ENCODE measurements at regions not wholly inside any gene's neighbourhood (a gene's known extent, or its start where the extent isn't known, plus 50 kb on each side); places are given as distances from the start of the nearest gene placed in this dataset.

DNA sequence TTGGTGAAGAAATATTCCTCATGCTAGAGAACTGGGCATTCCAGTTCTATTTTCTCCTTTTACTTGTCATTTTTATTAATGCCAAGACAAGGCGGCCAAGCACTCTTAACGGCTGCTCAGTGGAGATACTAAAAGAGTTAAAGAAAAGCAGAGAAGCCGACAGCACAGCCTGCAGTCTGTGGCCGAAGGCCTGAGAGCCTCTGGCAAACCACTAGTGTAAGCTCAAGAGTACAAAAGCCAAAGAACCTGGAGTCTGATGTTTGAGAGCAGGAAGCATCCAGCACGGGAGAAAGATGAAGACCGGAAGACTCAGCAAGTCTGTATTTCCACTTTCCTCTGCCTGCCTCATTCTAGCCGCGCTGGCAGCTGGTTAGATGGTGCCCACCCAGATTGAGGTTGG lies 167.1 kb upstream of the FUT9 start:
- H3K4me1 ChIP-seq (ENCODE audit: control insufficient read depth, insufficient read depth, low read length) = no peaks in the 10 kb centered on the region
- H3K4me2 ChIP-seq (ENCODE audit: control insufficient read depth, insufficient read depth) = no peak overlapping the region
- ChIA-PET CTCF (no interaction called here), SMC1A (ENCODE audit: uncharacterized antibody, unreplicated experiment) (interaction anchor here (0.6 to 1.3 kb wide), 2 partner anchors 23 to 35 kb away, joined by 3 to 5 read pairs; no protein-coding TSS in a partner anchor), RAD21 (ENCODE audit: unreplicated experiment) (no interaction called here), POLR2A (no interaction called here)
- WGBS (ENCODE audit: insufficient coverage, insufficient replicate concordance, low lambda C conversion rate, missing lambda C conversion rate) = 49% methylated on average over 8 of the region's 8 CpGs
- H3K9me3 ChIP-seq (replicated peaks; ENCODE audit: control insufficient read depth, insufficient read depth, low read length) = no peaks in the 10 kb centered on the region
- H4K20me1 ChIP-seq (ENCODE audit: control insufficient read depth, insufficient read depth) = no peaks in the 10 kb centered on the region
- FAIRE-seq (no peak), ATAC-seq (no peak), DNase-seq (ENCODE audit: low read depth, low spot score) (no peak)
- in situ Hi-C loops (cut with MboI) = no loop called here
- no TSS peak for BruUV-seq (replicated peaks)
- no peak overlapping the region for H3K4me3 ChIP-seq
- no peaks in the 10 kb centered on the region for H3K27me3 ChIP-seq (replicated peaks in 1 of 2; ENCODE audit: control insufficient read depth in 2 of 2, insufficient read depth in 2 of 2, low read length in 1 of 2)
- H3K36me3 ChIP-seq (ENCODE audit: control insufficient read depth in 2 of 2, insufficient read depth in 2 of 2, low read length in 1 of 2) = no peaks in the 10 kb centered on the region
- H3K79me2 ChIP-seq (ENCODE audit: control insufficient read depth, insufficient read depth, low read length) = no peaks in the 10 kb centered on the region
- TF ChIP-seq, protein P1, sequence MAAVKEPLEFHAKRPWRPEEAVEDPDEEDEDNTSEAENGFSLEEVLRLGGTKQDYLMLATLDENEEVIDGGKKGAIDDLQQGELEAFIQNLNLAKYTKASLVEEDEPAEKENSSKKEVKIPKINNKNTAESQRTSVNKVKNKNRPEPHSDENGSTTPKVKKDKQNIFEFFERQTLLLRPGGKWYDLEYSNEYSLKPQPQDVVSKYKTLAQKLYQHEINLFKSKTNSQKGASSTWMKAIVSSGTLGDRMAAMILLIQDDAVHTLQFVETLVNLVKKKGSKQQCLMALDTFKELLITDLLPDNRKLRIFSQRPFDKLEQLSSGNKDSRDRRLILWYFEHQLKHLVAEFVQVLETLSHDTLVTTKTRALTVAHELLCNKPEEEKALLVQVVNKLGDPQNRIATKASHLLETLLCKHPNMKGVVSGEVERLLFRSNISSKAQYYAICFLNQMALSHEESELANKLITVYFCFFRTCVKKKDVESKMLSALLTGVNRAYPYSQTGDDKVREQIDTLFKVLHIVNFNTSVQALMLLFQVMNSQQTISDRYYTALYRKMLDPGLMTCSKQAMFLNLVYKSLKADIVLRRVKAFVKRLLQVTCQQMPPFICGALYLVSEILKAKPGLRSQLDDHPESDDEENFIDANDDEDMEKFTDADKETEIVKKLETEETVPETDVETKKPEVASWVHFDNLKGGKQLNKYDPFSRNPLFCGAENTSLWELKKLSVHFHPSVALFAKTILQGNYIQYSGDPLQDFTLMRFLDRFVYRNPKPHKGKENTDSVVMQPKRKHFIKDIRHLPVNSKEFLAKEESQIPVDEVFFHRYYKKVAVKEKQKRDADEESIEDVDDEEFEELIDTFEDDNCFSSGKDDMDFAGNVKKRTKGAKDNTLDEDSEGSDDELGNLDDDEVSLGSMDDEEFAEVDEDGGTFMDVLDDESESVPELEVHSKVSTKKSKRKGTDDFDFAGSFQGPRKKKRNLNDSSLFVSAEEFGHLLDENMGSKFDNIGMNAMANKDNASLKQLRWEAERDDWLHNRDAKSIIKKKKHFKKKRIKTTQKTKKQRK (IDR thresholded peaks at IDR 0.05; ENCODE audit: low read depth, low read length) = no peak
- TF ChIP-seq POLR2A (IDR thresholded peaks at IDR 0.05; ENCODE audit: low read depth, low read length) (no peak), EZH2 (IDR thresholded peaks at IDR 0.05; ENCODE audit: borderline replicate concordance, control insufficient read depth, low read depth, low read length) (no peak), ZNF24 (IDR thresholded peaks at IDR 0.05) (no peak), NR2C1 (IDR thresholded peaks at IDR 0.05) (no peak), NR2C2 (IDR thresholded peaks at IDR 0.05; ENCODE audit: borderline replicate concordance, control insufficient read depth, insufficient read length, low read depth) (no peak), MTA3 (IDR thresholded peaks at IDR 0.05; ENCODE audit: borderline replicate concordance, low read length) (no peak), ZNF592 (IDR thresholded peaks at IDR 0.05) (no peak)
- TF ChIP-seq, protein P2, sequence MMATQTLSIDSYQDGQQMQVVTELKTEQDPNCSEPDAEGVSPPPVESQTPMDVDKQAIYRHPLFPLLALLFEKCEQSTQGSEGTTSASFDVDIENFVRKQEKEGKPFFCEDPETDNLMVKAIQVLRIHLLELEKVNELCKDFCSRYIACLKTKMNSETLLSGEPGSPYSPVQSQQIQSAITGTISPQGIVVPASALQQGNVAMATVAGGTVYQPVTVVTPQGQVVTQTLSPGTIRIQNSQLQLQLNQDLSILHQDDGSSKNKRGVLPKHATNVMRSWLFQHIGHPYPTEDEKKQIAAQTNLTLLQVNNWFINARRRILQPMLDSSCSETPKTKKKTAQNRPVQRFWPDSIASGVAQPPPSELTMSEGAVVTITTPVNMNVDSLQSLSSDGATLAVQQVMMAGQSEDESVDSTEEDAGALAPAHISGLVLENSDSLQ (IDR thresholded peaks at IDR 0.05) = no peak
- intact Hi-C loops (cut with micrococcal nuclease; ENCODE audit: unreplicated experiment) = no loop called here
- no peak overlapping the region for H2AFZ ChIP-seq (ENCODE audit: control insufficient read depth, low read depth, low read length)
- no peak overlapping the region for H3K27ac ChIP-seq (ENCODE audit: control insufficient read depth, insufficient read depth)
- H3K9ac ChIP-seq (ENCODE audit: control insufficient read depth, insufficient read depth, low read length) = no peak overlapping the region

Measured in GM12878 (cell line).